Gastroesophageal sphincter (tissue), 4 donors: ENCODE measurements at regions not wholly inside any gene's neighbourhood (a gene's known extent, or its start where the extent isn't known, plus 50 kb on each side); places are given as distances from the start of the nearest gene placed in this dataset.

ENCODE experiments used
- ATAC-seq: fragments of 150-250 bp; one replicate; pipeline ENCODE4 v1.9.1; 2016; ENCODE audit warnings: mild to moderate bottlenecking, moderate library complexity
- H3K27ac ChIP-seq, 4 donors: fragments of 200-600 bp; sonication (generic) in 3 of 4; 1 replicate in 3 of 4; 2 replicates in 1 of 4; pipeline ENCODE4 v1.5.1; 2016 to 2019
- H3K27me3 ChIP-seq: fragments of 200-600 bp; sonication (generic); one replicate; pipeline ENCODE4 v1.5.1; 2019
- H3K36me3 ChIP-seq, 2 donors: fragments of 200-600 bp; sonication (generic); one replicate each; pipeline ENCODE4 v1.5.1; 2019; ENCODE audit warnings: control low read depth in 1 of 2
- H3K4me1 ChIP-seq, 3 donors: fragments of 200-600 bp; sonication (generic); 1 replicate in 2 of 3; 2 replicates in 1 of 3; pipeline ENCODE4 v1.5.1; 2016 to 2019; ENCODE audit warnings: control low read depth in 2 of 3
- H3K4me3 ChIP-seq, 2 donors: fragments of 200-600 bp; sonication (generic); one replicate each; pipeline ENCODE4 v1.5.1; 2019; ENCODE audit warnings: mild to moderate bottlenecking in 1 of 2, moderate library complexity in 1 of 2
- H3K9me3 ChIP-seq, 3 donors: fragments of 200-600 bp; sonication (generic); one replicate each; pipeline ENCODE4 v1.5.1; 2017 to 2019; ENCODE audit warnings: control low read depth in 2 of 3
- EP300 ChIP-seq: sonication (generic); formaldehyde crosslinking; IDR thresholded peaks from one replicate; pipeline ENCODE4 v1.6.1; 2017; ENCODE audit warnings: antibody characterized with exemption, mild to moderate bottlenecking
- POLR2A ChIP-seq, 2 donors: fragments of 450-650 bp; IDR thresholded peaks; one replicate each; pipeline ENCODE4 v1.6.1; 2017; ENCODE audit warnings: antibody characterized with exemption in 2 of 2, mild to moderate bottlenecking in 2 of 2, moderate library complexity in 1 of 2
- POLR2AphosphoS5 ChIP-seq: sonication (generic); formaldehyde crosslinking; IDR thresholded peaks from one replicate; pipeline ENCODE4 v1.6.1; 2017; ENCODE audit warnings: antibody characterized with exemption
- WGBS, 2 donors: methylation state at CpG; one replicate each; pipeline ENCODE4 v1.1.5; 2018; ENCODE audit warnings: low coverage in 1 of 2; 5-methylcytosine and 5-hydroxymethylcytosine counted together
- TF ChIP-seq, protein P1 (sequence below), 4 experiments: fragments of 200-600 bp in 2 of 4; fragments of 450-650 bp in 2 of 4; sonication (generic) in 1 of 4; IDR thresholded peaks; one replicate each; pipeline ENCODE4 v1.5.1; 2017 to 2019; ENCODE audit warnings: antibody characterized with exemption in 4 of 4, mild to moderate bottlenecking in 2 of 4, moderate library complexity in 2 of 4

DNA sequence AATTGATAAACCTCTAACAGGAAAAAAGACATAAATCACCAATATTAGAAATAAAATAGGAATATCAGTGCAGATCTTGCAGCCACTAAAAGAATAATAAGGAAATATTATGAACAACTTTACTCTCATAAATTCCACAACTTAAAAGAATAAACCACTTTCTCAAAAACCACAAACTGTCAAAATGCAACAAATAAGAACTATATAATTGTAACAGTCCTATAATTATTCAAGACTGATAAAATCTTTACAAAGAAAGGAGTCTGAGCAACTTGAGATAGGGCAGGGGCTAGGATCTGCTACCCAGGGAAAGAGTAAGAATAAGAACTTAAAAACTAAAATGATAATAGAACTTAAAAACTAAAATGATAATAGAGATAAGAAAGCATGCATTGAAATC lies 169.5 kb upstream of the GDF10 start:
- Histone ChIP-seq H3K36me3 (no peaks in the 10 kb centered on the region), H3K27me3 (no peaks in the 10 kb centered on the region), H3K4me1 (no peaks in the 10 kb centered on the region), H3K9me3 (no peaks in the 10 kb centered on the region), H3K27ac (no peak overlapping the region), H3K4me3 (no peak overlapping the region)
- TF ChIP-seq POLR2AphosphoS5 (no peak), EP300 (no peak), POLR2A (IDR thresholded peaks at IDR 0.05) (no peak)
- TF ChIP-seq, protein P1, sequence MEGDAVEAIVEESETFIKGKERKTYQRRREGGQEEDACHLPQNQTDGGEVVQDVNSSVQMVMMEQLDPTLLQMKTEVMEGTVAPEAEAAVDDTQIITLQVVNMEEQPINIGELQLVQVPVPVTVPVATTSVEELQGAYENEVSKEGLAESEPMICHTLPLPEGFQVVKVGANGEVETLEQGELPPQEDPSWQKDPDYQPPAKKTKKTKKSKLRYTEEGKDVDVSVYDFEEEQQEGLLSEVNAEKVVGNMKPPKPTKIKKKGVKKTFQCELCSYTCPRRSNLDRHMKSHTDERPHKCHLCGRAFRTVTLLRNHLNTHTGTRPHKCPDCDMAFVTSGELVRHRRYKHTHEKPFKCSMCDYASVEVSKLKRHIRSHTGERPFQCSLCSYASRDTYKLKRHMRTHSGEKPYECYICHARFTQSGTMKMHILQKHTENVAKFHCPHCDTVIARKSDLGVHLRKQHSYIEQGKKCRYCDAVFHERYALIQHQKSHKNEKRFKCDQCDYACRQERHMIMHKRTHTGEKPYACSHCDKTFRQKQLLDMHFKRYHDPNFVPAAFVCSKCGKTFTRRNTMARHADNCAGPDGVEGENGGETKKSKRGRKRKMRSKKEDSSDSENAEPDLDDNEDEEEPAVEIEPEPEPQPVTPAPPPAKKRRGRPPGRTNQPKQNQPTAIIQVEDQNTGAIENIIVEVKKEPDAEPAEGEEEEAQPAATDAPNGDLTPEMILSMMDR (IDR thresholded peaks at IDR 0.05), result no peak
- ATAC-seq, result no peak

DNA sequence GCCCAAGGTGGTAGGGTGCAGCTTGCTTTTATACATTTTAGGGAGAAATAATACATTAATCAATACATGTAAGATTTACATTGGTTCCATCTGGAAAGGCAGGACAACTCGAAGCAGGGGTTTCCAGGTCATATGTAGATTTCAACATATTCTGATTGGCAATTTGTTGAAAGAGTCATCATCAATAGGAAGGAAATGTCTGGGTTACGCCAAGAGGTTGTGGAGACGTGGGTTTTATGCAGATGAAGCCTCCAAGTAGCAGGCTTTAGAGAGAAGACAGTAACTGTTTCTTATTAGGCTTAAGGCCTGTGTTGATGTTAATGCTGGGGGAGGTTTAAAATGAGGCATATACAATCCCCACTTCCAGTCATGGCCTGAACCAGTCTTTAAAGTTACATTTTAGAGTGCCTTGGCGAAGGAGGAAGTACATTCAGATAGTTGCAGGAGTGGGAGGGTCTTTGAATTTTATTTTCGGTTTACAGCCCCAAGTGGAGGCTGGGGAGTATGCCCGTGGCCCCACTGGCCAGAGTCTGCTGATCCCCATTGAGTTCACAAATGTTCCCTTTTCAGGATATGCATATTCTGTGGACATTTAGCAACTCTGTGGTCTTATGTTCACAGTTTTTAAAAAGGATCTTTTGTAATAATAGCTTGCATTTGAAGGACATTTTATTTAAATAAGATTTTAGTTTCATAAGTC lies 166.0 kb upstream of the GDF10 start:
- WGBS, 2 donors, result 70 to 77% methylated on average over 6 of the region's 6 CpGs

DNA sequence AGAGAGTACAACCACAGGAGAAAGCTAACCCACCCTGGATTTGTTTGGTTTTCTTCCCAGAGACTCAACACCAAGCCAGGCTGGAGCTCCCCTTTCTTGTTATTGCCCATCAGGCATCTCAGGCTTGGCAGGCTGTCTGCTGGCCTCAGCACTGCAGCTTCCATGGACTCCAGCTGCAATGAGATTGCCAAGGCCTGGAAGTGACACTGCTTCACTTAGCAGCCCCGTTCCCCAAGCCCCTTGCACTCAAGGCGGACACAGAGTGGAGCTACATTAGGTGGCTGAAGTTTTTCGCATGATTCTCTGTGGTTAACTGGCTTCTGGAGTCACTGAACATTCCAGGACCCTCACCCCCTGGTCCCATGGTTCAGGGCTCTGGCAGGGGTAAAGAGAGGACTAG lies 163.1 kb upstream of the GDF10 start:
- WGBS, 2 donors, result 100% methylated on average over 2 of the region's 3 CpGs; no CpG with 5 or more reads in 1 of the 2 donors
- H3K4me3 ChIP-seq, result no peak overlapping the region
- no peak overlapping the region for H3K27ac ChIP-seq
- TF ChIP-seq EP300, result no peak
- TF ChIP-seq, protein P1 (IDR thresholded peaks at IDR 0.05), result no peak
- no peak for TF ChIP-seq POLR2A (IDR thresholded peaks at IDR 0.05)
- no peak for TF ChIP-seq POLR2AphosphoS5
- no peaks in the 10 kb centered on the region for H3K27me3 ChIP-seq
- ATAC-seq, result no peak
- no peaks in the 10 kb centered on the region for H3K36me3 ChIP-seq
- H3K4me1 ChIP-seq, result no peaks in the 10 kb centered on the region
- H3K9me3 ChIP-seq, result no peaks in the 10 kb centered on the region

More for the DNA sequence above, 166.0 kb upstream of the GDF10 start:
- H3K27me3 ChIP-seq, result no peaks in the 10 kb centered on the region
- no peaks in the 10 kb centered on the region for H3K36me3 ChIP-seq
- no peak overlapping the region for H3K4me3 ChIP-seq
- no peak overlapping the region for H3K27ac ChIP-seq
- ATAC-seq, result no peak
- H3K4me1 ChIP-seq, result no peaks in the 10 kb centered on the region
- TF ChIP-seq POLR2AphosphoS5, result no peak
- TF ChIP-seq POLR2A (IDR thresholded peaks at IDR 0.05), result no peak
- TF ChIP-seq EP300, result no peak
- TF ChIP-seq, protein P1 (IDR thresholded peaks at IDR 0.05), result no peak
- H3K9me3 ChIP-seq, result no peaks in the 10 kb centered on the region

DNA sequence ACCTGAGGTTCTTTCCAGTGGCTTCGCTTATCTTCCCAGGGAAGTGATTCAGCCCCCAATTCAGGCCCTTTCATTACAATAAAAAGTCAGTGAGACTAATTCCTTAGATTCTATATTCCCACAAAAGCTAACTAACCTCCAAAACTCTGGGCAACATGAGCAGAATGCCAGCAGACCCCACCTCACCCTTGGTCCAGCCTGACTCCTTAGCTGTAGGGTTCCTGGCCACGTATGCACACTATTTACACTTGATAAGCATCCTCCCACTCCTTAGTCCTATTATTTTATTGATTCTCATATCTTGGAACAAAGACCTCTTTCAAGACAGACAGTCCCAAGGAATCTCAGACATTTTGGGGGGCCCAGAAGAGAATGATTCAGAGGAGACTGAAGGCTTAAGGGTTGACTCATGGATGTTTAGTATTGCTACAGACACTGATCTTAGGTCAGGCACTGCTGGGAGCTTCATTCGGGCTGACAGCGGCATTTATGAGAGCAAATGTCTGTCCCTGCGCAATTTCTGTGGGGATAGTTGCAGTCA lies 162.6 kb upstream of the GDF10 start:
- ATAC-seq, result peak; percentile 27
- Histone ChIP-seq H3K4me1 (no peaks in the 10 kb centered on the region), H3K9me3 (no peaks in the 10 kb centered on the region), H3K36me3 (no peaks in the 10 kb centered on the region), H3K27me3 (no peaks in the 10 kb centered on the region), H3K4me3 (no peak overlapping the region), H3K27ac (no peak overlapping the region)
- whole genome bisulfite sequencing, 2 donors, result 81 to 87% methylated on average over 4 to 5 of the region's 5 CpGs
- TF ChIP-seq, protein P1 (IDR thresholded peaks at IDR 0.05), result no peak
- no peak for TF ChIP-seq POLR2AphosphoS5
- no peak for TF ChIP-seq EP300
- TF ChIP-seq POLR2A (IDR thresholded peaks at IDR 0.05), result no peak

DNA sequence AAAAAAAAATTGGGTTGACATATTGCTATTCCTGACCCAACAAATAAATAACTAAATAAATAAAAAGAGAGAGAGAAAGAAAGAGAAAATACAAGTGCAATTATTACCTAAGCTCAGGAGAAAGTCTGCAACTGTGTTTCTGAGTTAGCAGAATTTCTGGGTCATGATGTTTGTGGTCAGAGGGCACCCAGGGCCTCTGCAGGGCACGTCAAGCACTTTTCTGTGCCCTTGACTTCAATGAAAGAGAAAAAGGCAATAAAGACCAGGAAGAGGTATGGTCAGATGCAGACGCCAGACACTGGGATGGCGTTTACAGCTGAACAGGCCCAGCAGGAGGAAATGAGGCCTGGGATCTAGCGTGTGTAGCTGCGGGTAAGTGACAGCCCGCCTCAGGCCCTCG lies 160.9 kb upstream of the GDF10 start:
- TF ChIP-seq POLR2AphosphoS5, result no peak
- no peak for TF ChIP-seq EP300
- TF ChIP-seq POLR2A (IDR thresholded peaks at IDR 0.05), result no peak
- TF ChIP-seq, protein P1 (IDR thresholded peaks at IDR 0.05), result no peak
- H3K4me3 ChIP-seq, result no peak overlapping the region
- H3K27me3 ChIP-seq, result no peaks in the 10 kb centered on the region
- no peak for ATAC-seq
- no peak overlapping the region for H3K27ac ChIP-seq
- no peaks in the 10 kb centered on the region for H3K9me3 ChIP-seq
- WGBS, 2 donors, result 86 to 94% methylated on average over 7 of the region's 7 CpGs
- H3K4me1 ChIP-seq, result no peaks in the 10 kb centered on the region
- H3K36me3 ChIP-seq, result no peaks in the 10 kb centered on the region
